ENCODE measurements at regions not wholly inside any gene's neighbourhood (a gene's known extent, or its start where the extent isn't known, plus 50 kb on each side); places are given as distances from the start of the nearest gene placed in this dataset.

DNA sequence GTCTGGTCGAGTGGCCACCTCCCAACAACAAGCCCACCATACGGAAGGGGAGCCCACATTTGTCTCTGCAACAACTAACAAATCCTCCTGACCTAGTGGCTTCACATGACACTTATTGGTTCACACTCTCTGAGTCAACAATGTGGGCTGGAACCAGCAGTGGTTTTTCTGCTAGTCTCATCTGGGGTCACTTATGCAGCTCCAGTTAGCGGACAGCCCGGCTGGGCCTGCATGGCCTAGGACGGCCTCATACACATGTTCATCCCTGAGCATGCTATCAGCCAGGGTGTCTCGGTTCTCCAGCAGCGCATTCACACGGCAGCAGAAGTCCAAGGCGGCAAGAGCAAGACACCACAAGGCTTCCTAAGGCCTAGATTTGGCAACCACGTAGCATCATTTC is 281.7 kb downstream of the XXYLT1 start:
- TF ChIP-seq, protein P1, sequence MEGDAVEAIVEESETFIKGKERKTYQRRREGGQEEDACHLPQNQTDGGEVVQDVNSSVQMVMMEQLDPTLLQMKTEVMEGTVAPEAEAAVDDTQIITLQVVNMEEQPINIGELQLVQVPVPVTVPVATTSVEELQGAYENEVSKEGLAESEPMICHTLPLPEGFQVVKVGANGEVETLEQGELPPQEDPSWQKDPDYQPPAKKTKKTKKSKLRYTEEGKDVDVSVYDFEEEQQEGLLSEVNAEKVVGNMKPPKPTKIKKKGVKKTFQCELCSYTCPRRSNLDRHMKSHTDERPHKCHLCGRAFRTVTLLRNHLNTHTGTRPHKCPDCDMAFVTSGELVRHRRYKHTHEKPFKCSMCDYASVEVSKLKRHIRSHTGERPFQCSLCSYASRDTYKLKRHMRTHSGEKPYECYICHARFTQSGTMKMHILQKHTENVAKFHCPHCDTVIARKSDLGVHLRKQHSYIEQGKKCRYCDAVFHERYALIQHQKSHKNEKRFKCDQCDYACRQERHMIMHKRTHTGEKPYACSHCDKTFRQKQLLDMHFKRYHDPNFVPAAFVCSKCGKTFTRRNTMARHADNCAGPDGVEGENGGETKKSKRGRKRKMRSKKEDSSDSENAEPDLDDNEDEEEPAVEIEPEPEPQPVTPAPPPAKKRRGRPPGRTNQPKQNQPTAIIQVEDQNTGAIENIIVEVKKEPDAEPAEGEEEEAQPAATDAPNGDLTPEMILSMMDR (conservative IDR thresholded peaks at IDR 0.05; ENCODE audit: low read depth, low read length) = no peak
- TF ChIP-seq EZH2 (IDR thresholded peaks at IDR 0.05; ENCODE audit: borderline replicate concordance, low read depth, low read length, poor library complexity, severe bottlenecking) = no peak
- no peak overlapping the region for H3K4me3 ChIP-seq (ENCODE audit: low read depth, low read length, poor library complexity, severe bottlenecking)
- H3K27me3 ChIP-seq (replicated peaks; ENCODE audit: insufficient read depth, low read depth, low read length, poor library complexity) = no peaks in the 10 kb centered on the region
- ChIA-PET CTCF (no interaction called here), POLR2A (ENCODE audit: low non-redundant PET) (no interaction called here)
- intact Hi-C loops (cut with micrococcal nuclease; ENCODE audit: unreplicated experiment) = no loop called here
- no peaks in the 10 kb centered on the region for H3K36me3 ChIP-seq (ENCODE audit: insufficient read depth, low read length, poor library complexity, severe bottlenecking)
- no peak for DNase-seq (ENCODE audit: low spot score)
- no peak overlapping the region for H3K27ac ChIP-seq (ENCODE audit: low read depth, low read length, poor library complexity, severe bottlenecking)
- H3K4me1 ChIP-seq (ENCODE audit: insufficient read depth, low read length, poor library complexity, severe bottlenecking) = peaks cover 27% of the 10 kb centered on the region
- no TSS peak for BruUV-seq (replicated peaks)
- H3K9me3 ChIP-seq (ENCODE audit: low read depth, low read length, poor library complexity, severe bottlenecking) = no peaks in the 10 kb centered on the region

DNA sequence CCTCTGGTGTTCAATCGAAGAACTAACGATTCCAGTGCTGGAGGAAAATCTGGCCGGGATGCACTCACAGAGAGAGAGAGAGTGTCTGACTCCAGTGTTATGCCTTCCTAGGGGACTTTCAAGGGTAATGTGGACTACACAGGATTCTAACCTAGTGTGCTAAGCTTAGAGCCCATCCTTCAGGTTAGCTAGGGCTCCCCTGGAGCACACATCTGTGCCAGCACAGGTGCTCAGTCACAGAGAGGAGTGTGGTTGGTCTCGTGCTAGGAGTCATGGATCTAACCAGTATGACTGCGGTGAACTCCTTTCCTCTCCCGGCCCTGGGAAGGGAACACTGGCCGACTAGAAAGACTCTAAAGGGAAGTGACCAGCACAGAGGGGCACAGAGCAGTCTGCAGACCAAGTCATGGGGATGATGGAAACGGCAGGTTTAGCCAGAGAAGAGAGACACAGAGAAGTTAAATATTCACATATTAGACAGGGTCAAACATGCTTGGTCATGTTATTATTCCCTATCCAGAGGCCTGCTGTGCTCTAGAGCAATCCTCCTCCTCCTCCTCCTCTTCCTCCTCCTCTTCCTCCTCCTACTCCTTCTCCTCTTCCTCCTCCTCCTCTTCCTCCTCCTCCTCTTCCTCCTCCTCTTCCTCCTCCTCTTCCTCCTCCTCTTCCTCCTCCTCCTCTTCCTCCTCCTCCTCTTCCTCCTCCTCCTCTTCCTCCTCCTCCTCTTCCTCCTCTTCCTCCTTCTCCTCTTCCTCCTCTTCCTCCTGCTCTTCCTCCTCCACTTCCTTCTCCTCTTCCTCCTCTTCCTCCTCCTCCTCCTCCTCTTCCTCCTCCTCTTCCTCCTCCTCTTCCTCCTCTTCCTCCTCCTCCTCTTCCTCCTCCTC is 280.3 kb downstream of the XXYLT1 start:
- Histone ChIP-seq H3K27me3 (replicated peaks; ENCODE audit: insufficient read depth, low read depth, low read length, poor library complexity) (no peaks in the 10 kb centered on the region), H3K4me3 (ENCODE audit: low read depth, low read length, poor library complexity, severe bottlenecking) (no peak overlapping the region), H3K9me3 (ENCODE audit: low read depth, low read length, poor library complexity, severe bottlenecking) (no peaks in the 10 kb centered on the region), H3K27ac (ENCODE audit: low read depth, low read length, poor library complexity, severe bottlenecking) (no peak overlapping the region), H3K4me1 (ENCODE audit: insufficient read depth, low read length, poor library complexity, severe bottlenecking) (peaks cover 27% of the 10 kb centered on the region), H3K36me3 (ENCODE audit: insufficient read depth, low read length, poor library complexity, severe bottlenecking) (no peaks in the 10 kb centered on the region)
- intact Hi-C loops (cut with micrococcal nuclease; ENCODE audit: unreplicated experiment) = no loop called here
- DNase-seq (ENCODE audit: low spot score) = no peak
- ChIA-PET CTCF (no interaction called here), POLR2A (ENCODE audit: low non-redundant PET) (no interaction called here)
- BruUV-seq (replicated peaks) = no TSS peak
- TF ChIP-seq, protein P1 (conservative IDR thresholded peaks at IDR 0.05; ENCODE audit: low read depth, low read length) = no peak
- no peak for TF ChIP-seq EZH2 (IDR thresholded peaks at IDR 0.05; ENCODE audit: borderline replicate concordance, low read depth, low read length, poor library complexity, severe bottlenecking)

DNA sequence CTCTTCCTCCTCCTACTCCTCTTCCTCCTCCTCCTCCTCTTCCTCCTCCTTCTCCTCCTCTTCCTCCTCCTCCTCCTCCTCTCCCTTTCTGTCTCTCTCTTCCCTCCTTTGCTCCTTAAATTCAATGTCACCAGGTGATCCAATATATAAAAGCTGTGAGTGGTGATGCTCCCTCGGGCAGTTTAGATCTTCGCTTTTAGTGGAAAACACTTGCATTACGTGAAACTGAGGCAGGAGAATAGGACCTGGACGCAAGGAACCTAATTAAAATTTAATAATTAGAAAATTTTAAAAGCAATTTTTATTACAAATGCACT is 279.7 kb downstream of the XXYLT1 start:
- H3K36me3 ChIP-seq (ENCODE audit: insufficient read depth, low read length, poor library complexity, severe bottlenecking) = no peaks in the 10 kb centered on the region
- peaks cover 27% of the 10 kb centered on the region for H3K4me1 ChIP-seq (ENCODE audit: insufficient read depth, low read length, poor library complexity, severe bottlenecking)
- H3K27me3 ChIP-seq (replicated peaks; ENCODE audit: insufficient read depth, low read depth, low read length, poor library complexity) = no peaks in the 10 kb centered on the region
- H3K9me3 ChIP-seq (ENCODE audit: low read depth, low read length, poor library complexity, severe bottlenecking) = no peaks in the 10 kb centered on the region
- ChIA-PET POLR2A (ENCODE audit: low non-redundant PET) (no interaction called here), CTCF (no interaction called here)
- TF ChIP-seq, protein P1 (conservative IDR thresholded peaks at IDR 0.05; ENCODE audit: low read depth, low read length) = no peak
- TF ChIP-seq EZH2 (IDR thresholded peaks at IDR 0.05; ENCODE audit: borderline replicate concordance, low read depth, low read length, poor library complexity, severe bottlenecking) = no peak
- no TSS peak for BruUV-seq (replicated peaks)
- no peak overlapping the region for H3K27ac ChIP-seq (ENCODE audit: low read depth, low read length, poor library complexity, severe bottlenecking)
- intact Hi-C loops (cut with micrococcal nuclease; ENCODE audit: unreplicated experiment) = no loop called here
- H3K4me3 ChIP-seq (ENCODE audit: low read depth, low read length, poor library complexity, severe bottlenecking) = no peak overlapping the region
- no peak for DNase-seq (ENCODE audit: low spot score)
